H1 (cell line): ENCODE measurements at regions not wholly inside any gene's neighbourhood (a gene's known extent, or its start where the extent isn't known, plus 50 kb on each side); places are given as distances from the start of the nearest gene placed in this dataset.

ENCODE experiments used
- BACH1 ChIP-seq: IDR thresholded peaks from 2 replicates; pipeline ENCODE4 v1.6.1; 2012; ENCODE audit warnings: low read length, improper control_type of control experiment
- EP300 ChIP-seq, 2 experiments: IDR thresholded peaks; 1 replicate in 1 of 2; 2 replicates in 1 of 2; pipeline ENCODE4 v1.6.1; 2011 to 2012; ENCODE audit warnings: low read depth in 2 of 2, low read length in 2 of 2, mild to moderate bottlenecking in 2 of 2, borderline replicate concordance in 1 of 2, inconsistent platforms in 1 of 2, moderate library complexity in 1 of 2
- JUN ChIP-seq: IDR thresholded peaks from 2 replicates; pipeline ENCODE4 v1.6.1; 2011; ENCODE audit warnings: low read depth, mild to moderate bottlenecking, improper control_type of control experiment, low read length
- POLR2AphosphoS5 ChIP-seq: IDR thresholded peaks from 2 replicates; pipeline ENCODE4 v1.6.1; 2011; ENCODE audit warnings: low read depth, low read length

- TF ChIP-seq JUN = no peak
- TF ChIP-seq BACH1 = no peak
- TF ChIP-seq EP300 (IDR thresholded peaks at IDR 0.05; ENCODE audit: borderline replicate concordance in 1 of 2, low read depth in 2 of 2, low read length in 2 of 2) = no peak
- no peak for TF ChIP-seq POLR2AphosphoS5
Observed at GRCh38 chr14:80134321-80134720, 77.0 kb downstream of the DIO2 start.
